K562 (cell line): ENCODE measurements at regions not wholly inside any gene's neighbourhood (a gene's known extent, or its start where the extent isn't known, plus 50 kb on each side); places are given as distances from the start of the nearest gene placed in this dataset.

Experiments used
- ATAC-seq: fragments of 200-7000 bp; cut with Tn5 transposase; 3 replicates; pipeline ENCODE4 v1.9.1; 2020; ENCODE audit warnings: moderate library complexity
- BruUV-seq: library from RNA; stranded (reverse); fragments of 400-500 nt; replicated peaks from 2 replicates; lab custom pipeline; 2021; lab: Mats Ljungman, UMichigan
- CTCF ChIA-PET: fragments of 300-600 bp; formaldehyde crosslinking; extraction: SDS; loops from one replicate; lab custom pipeline; 2021; ENCODE audit warnings: low intra/inter-chr PET ratio; lab: Yijun Ruan, JAX
- POLR2A ChIA-PET: fragments of 300-600, 350-650 bp; sonication (Branson Sonifier 250); formaldehyde crosslinking; extraction: SDS; loops from one replicate; lab custom pipeline; 2021; ENCODE audit warnings: antibody characterized with exemption, inconsistent platforms; lab: Yijun Ruan, JAX
- DNase-seq, 4 experiments: peaks; one replicate each; pipeline versions ENCODE4 v3.0.0 to v3.0.0-alpha.2; 2011 to 2018; ENCODE audit warnings: low spot score in 3 of 4, mixed read lengths in 3 of 4; ENCODE audit errors: extremely low read depth in 1 of 4
- FAIRE-seq: peaks from 2 replicates; lab custom pipeline; 2011; peaks lifted over from hg19 to GRCh38; lab: Jason Lieb, UNC
- H2AFZ ChIP-seq: 2 replicates; pipeline ENCODE4 v1.6.0; 2011; ENCODE audit warnings: low read depth, low read length, control low read depth, inconsistent platforms
- H3K27ac ChIP-seq: fragments of 200-600 bp; 3 replicates; pipeline ENCODE4 v1.8.0; 2011; ENCODE audit warnings: low read depth, mild to moderate bottlenecking, control low read depth, inconsistent platforms, low read length, moderate library complexity, mixed read lengths; ENCODE audit errors: extremely low read depth
- H3K27me3 ChIP-seq, 2 experiments: fragments of 300-600 bp in 1 of 2; 2 replicates in 1 of 2; 3 replicates in 1 of 2; pipeline versions ENCODE4 v1.6.0 to v1.8.0; 2011; ENCODE audit warnings: inconsistent platforms in 2 of 2, low read length in 2 of 2, mild to moderate bottlenecking in 1 of 2, mixed read lengths in 1 of 2, moderate library complexity in 1 of 2; ENCODE audit not compliant: control insufficient read depth in 2 of 2, insufficient read depth in 2 of 2
- H3K36me3 ChIP-seq: fragments of 300-600 bp; 3 replicates; pipeline ENCODE4 v1.8.0; 2011; ENCODE audit warnings: mild to moderate bottlenecking, low read length, inconsistent platforms; ENCODE audit not compliant: control insufficient read depth, insufficient read depth
- H3K4me1 ChIP-seq, 2 experiments: fragments of 200-600 bp in 1 of 2; replicated peaks in 1 of 2; 2 replicates in 1 of 2; 3 replicates in 1 of 2; pipeline versions ENCODE4 v1.5.1 to v1.8.0; 2011; ENCODE audit warnings: inconsistent platforms in 2 of 2, low read length in 2 of 2, mild to moderate bottlenecking in 1 of 2, mixed read lengths in 1 of 2, moderate library complexity in 1 of 2; ENCODE audit not compliant: control insufficient read depth in 2 of 2, insufficient read depth in 2 of 2
- H3K4me2 ChIP-seq: 2 replicates; pipeline ENCODE4 v1.6.1; 2011; ENCODE audit warnings: low read length, control low read depth, inconsistent platforms, mixed read lengths; ENCODE audit not compliant: insufficient read depth
- H3K4me3 ChIP-seq: fragments of 200-600 bp; sonication (generic), shearing (Covaris generic); 2 replicates; pipeline ENCODE4 v1.5.1; 2016; ENCODE audit warnings: control low read depth, inconsistent platforms
- H3K79me2 ChIP-seq: fragments of 200-600 bp; 3 replicates; pipeline ENCODE4 v1.8.0; 2011; ENCODE audit warnings: low read length, inconsistent platforms; ENCODE audit not compliant: control insufficient read depth, insufficient read depth
- H3K9ac ChIP-seq, 2 experiments: 2 replicates each; pipeline versions ENCODE4 v1.6.0 to v1.6.1; 2011; ENCODE audit warnings: low read depth in 2 of 2, low read length in 2 of 2, control low read depth in 1 of 2, inconsistent platforms in 1 of 2, mild to moderate bottlenecking in 1 of 2, mixed read lengths in 1 of 2; ENCODE audit not compliant: insufficient read depth in 1 of 2
- H3K9me1 ChIP-seq: one replicate; pipeline ENCODE4 v1.6.0; 2011; ENCODE audit warnings: inconsistent platforms, mild to moderate bottlenecking, low read length, moderate library complexity; ENCODE audit not compliant: control insufficient read depth, insufficient read depth
- H3K9me3 ChIP-seq: replicated peaks from 2 replicates; pipeline ENCODE4 v1.5.1; 2011; ENCODE audit warnings: low read depth, low read length, inconsistent platforms; ENCODE audit not compliant: control insufficient read depth, insufficient read depth
- H4K20me1 ChIP-seq: replicated peaks from 2 replicates; pipeline ENCODE4 v1.6.1; 2011; ENCODE audit warnings: low read length, inconsistent platforms, mixed read lengths; ENCODE audit not compliant: control insufficient read depth, insufficient read depth
- AFF1 ChIP-seq, 2 experiments: fragments of 450-650 bp; IDR thresholded peaks; 2 replicates each; pipeline ENCODE4 v1.6.1; 2018; ENCODE audit warnings: mild to moderate bottlenecking in 2 of 2, low read depth in 1 of 2; ENCODE audit not compliant: partially characterized antibody in 2 of 2
- BRD9 ChIP-seq: fragments of 450-650 bp; IDR thresholded peaks from 2 replicates; pipeline ENCODE4 v1.6.1; 2018; ENCODE audit warnings: low read depth; ENCODE audit not compliant: partially characterized antibody
- CREB3 ChIP-seq: fragments of 450-650 bp; conservative IDR thresholded peaks from 2 replicates; pipeline ENCODE4 v1.6.1; 2016; ENCODE audit warnings: missing genetic modification characterization, low read depth, mild to moderate bottlenecking, missing compliant biosample characterization, moderate library complexity
- FOXP4 ChIP-seq: sonication (generic); formaldehyde crosslinking; IDR thresholded peaks from 2 replicates; pipeline ENCODE4 v1.8.0; 2022; ENCODE audit warnings: mild to moderate bottlenecking, missing genetic modification reagents, borderline replicate concordance
- IRF2 ChIP-seq: sonication (generic); formaldehyde crosslinking; IDR thresholded peaks from 2 replicates; pipeline ENCODE4 v1.8.1; 2022; ENCODE audit warnings: mild to moderate bottlenecking, missing genetic modification reagents
- JUN ChIP-seq, 2 experiments: sonication (generic) in 1 of 2; formaldehyde crosslinking in 1 of 2; IDR thresholded peaks; 2 replicates each; pipeline versions ENCODE4 v1.6.1 to v1.8.0; 2012 to 2022; ENCODE audit warnings: borderline replicate concordance in 2 of 2, mild to moderate bottlenecking in 2 of 2, improper control_type of control experiment in 1 of 2, low read depth in 1 of 2, low read length in 1 of 2, missing genetic modification reagents in 1 of 2
- POLR2AphosphoS2 ChIP-seq: IDR thresholded peaks from 2 replicates; pipeline ENCODE4 v1.6.1; 2012; ENCODE audit warnings: low read length, improper control_type of control experiment
- THRB ChIP-seq: fragments of 450-650 bp; formaldehyde crosslinking; conservative IDR thresholded peaks from 2 replicates; pipeline ENCODE4 v1.4.0; 2022; ENCODE audit warnings: mild to moderate bottlenecking, missing genetic modification characterization
- ZC3H11A ChIP-seq: IDR thresholded peaks from 2 replicates; pipeline ENCODE4 v1.6.1; 2012; ENCODE audit warnings: low read depth, low read length, improper control_type of control experiment
- ZFP91 ChIP-seq: sonication (generic); formaldehyde crosslinking; IDR thresholded peaks from 2 replicates; pipeline ENCODE4 v1.8.0; 2022; ENCODE audit warnings: mild to moderate bottlenecking, missing genetic modification reagents
- ZNF551 ChIP-seq: fragments of 250-450 bp; sonication (Bioruptor Pico); IDR thresholded peaks from 2 replicates; pipeline ENCODE4 v1.5.0; 2021; ENCODE audit warnings: mild to moderate bottlenecking, moderate library complexity
- WGBS: fragments of 100-300 bp; shearing (Covaris generic); methylation state at CpG from one replicate; pipeline ENCODE4 v1.1.6; 2016; ENCODE audit warnings: low coverage, mixed read lengths; ENCODE audit not compliant: insufficient coverage; ENCODE audit errors: missing lambda C conversion rate; 5-methylcytosine and 5-hydroxymethylcytosine counted together
- in situ Hi-C: fragments of 300-500 bp; cut with MboI; formaldehyde crosslinking; loops from 4 replicates; pipeline ENCODE4 v1.15.0; 2018; ENCODE audit warnings: inconsistent platforms, mixed read lengths
- intact Hi-C: fragments of 100-400 bp; cut with micrococcal nuclease; formaldehyde crosslinking; loops from 2 replicates; pipeline ENCODE4 v1.14.2; 2022

GRCh38 chr11:57936050-57936418 is 87.6 kb upstream of the OR9Q1 start:
- BruUV-seq: no TSS peak
- Histone ChIP-seq H3K27ac (no peak overlapping the region), H3K9me1 (no peaks in the 10 kb centered on the region), H3K4me2 (no peak overlapping the region), H3K9ac (no peak overlapping the region), H3K79me2 (no peaks in the 10 kb centered on the region), H2AFZ (no peak overlapping the region), H3K27me3 (peaks cover 4 to 13% of the 10 kb centered on the region in 2 experiments; a peak in 3 of 5 replicates), H3K4me1 (no peaks in the 10 kb centered on the region), H3K4me3 (no peak overlapping the region), H3K9me3 (no peaks in the 10 kb centered on the region), H4K20me1 (0 out of 2 replicates have a peak, but pooled peaks cover 3% of the 10 kb centered on the region), H3K36me3 (no peaks in the 10 kb centered on the region)
- in situ Hi-C loops: no loop called here
- intact Hi-C loops: no loop called here
- DNase-seq (no peak), FAIRE-seq (no peak), ATAC-seq (no peak)
- ChIA-PET CTCF (no interaction called here), POLR2A (interaction anchor here (0.6 kb wide), 1 partner anchor 121 kb away, joined by 3 read pairs; no protein-coding TSS in a partner anchor)
- 4% methylated on average over 1 of the region's 1 CpG for WGBS
- TF ChIP-seq FOXP4 (no peak), ZC3H11A (no peak), ZNF551 (CRISPR knock-in tag) (no peak), ZFP91 (CRISPR knock-in tag) (no peak), THRB (CRISPR knock-in tag) (no peak), AFF1 (IDR thresholded peaks at IDR 0.05; ENCODE audit: low read depth in 1 of 2, partially characterized antibody in 2 of 2) (no peak), IRF2 (CRISPR knock-in tag) (no peak), CREB3 (tag) (no peak), POLR2AphosphoS2 (no peak), JUN (IDR thresholded peaks at IDR 0.05; ENCODE audit: borderline replicate concordance, low read depth, low read length) (no peak), JUN (CRISPR knock-in tag; IDR thresholded peaks at IDR 0.05; ENCODE audit: borderline replicate concordance) (no peak), BRD9 (no peak)
